ENCODE measurements at regions not wholly inside any gene's neighbourhood (a gene's known extent, or its start where the extent isn't known, plus 50 kb on each side); places are given as distances from the start of the nearest gene placed in this dataset.

GRCh38 chr2:215817046-215817445 lies 196.3 kb downstream of the MREG start:
- Histone ChIP-seq H3K36me3 (replicated peaks in 1 of 2; ENCODE audit: control insufficient read depth in 1 of 2, insufficient read depth in 2 of 2, low read length in 1 of 2) (no peaks in the 10 kb centered on the region), H3K79me2 (ENCODE audit: insufficient read depth) (no peaks in the 10 kb centered on the region), H3K27ac (ENCODE audit: low read depth in 2 of 2, low read length in 1 of 2) (no peak overlapping the region), H2AFZ (ENCODE audit: low read depth) (no peak overlapping the region), H3K9me2 (no peaks in the 10 kb centered on the region), H4K20me1 (ENCODE audit: insufficient read depth) (no peaks in the 10 kb centered on the region), H3K4me1 (ENCODE audit: control insufficient read depth in 1 of 2, insufficient read depth in 2 of 2, low read depth in 1 of 2, low read length in 1 of 2) (no peaks in the 10 kb centered on the region), H3F3A (replicated peaks; ENCODE audit: insufficient read depth) (no peaks in the 10 kb centered on the region), H3K4me3 (ENCODE audit: low read depth in 2 of 2, low read length in 1 of 2) (no peak overlapping the region), H3K4me2 (no peak overlapping the region), H3K27me3 (ENCODE audit: insufficient read depth) (no peaks in the 10 kb centered on the region), H3K9ac (no peak overlapping the region), H3K9me3 (no peaks in the 10 kb centered on the region)
- TF ChIP-seq GATA2 (CRISPR knock-in tag; IDR thresholded peaks at IDR 0.05) (no peak), YY1 (IDR thresholded peaks at IDR 0.05; ENCODE audit: low read depth) (no peak), PBX3 (IDR thresholded peaks at IDR 0.05) (no peak), CHD2 (IDR thresholded peaks at IDR 0.05; ENCODE audit: low read length, partially characterized antibody) (no peak), MEF2A (IDR thresholded peaks at IDR 0.05; ENCODE audit: borderline replicate concordance, low read depth) (no peak), TAF1 (IDR thresholded peaks at IDR 0.05; ENCODE audit: borderline replicate concordance, low read depth, low read length) (no peak), RAD21 (IDR thresholded peaks at IDR 0.05; ENCODE audit: low read length) (no peak), NRF1 (IDR thresholded peaks at IDR 0.05; ENCODE audit: low read depth, low read length) (no peak)
- no peak for DNase-seq
- ChIA-PET POLR2A (no interaction called here), CTCF (interaction anchor here (1.5 kb wide), 1 partner anchor 114 kb away, joined by 4 read pairs; no protein-coding TSS in a partner anchor)
- 88% methylated on average over 1 of the region's 1 CpG for WGBS (ENCODE audit: low lambda C conversion rate)

- Histone ChIP-seq H3K4me1 (ENCODE audit: control insufficient read depth in 1 of 2, insufficient read depth in 2 of 2, low read depth in 1 of 2, low read length in 1 of 2) (no peaks in the 10 kb centered on the region), H3K36me3 (replicated peaks in 1 of 2; ENCODE audit: control insufficient read depth in 1 of 2, insufficient read depth in 2 of 2, low read length in 1 of 2) (no peaks in the 10 kb centered on the region), H3K9me3 (no peaks in the 10 kb centered on the region), H3K4me3 (ENCODE audit: low read depth in 2 of 2, low read length in 1 of 2) (no peak overlapping the region), H4K20me1 (ENCODE audit: insufficient read depth) (no peaks in the 10 kb centered on the region), H3K4me2 (no peak overlapping the region), H3K9ac (no peak overlapping the region), H3K27me3 (ENCODE audit: insufficient read depth) (no peaks in the 10 kb centered on the region), H3K79me2 (ENCODE audit: insufficient read depth) (no peaks in the 10 kb centered on the region), H2AFZ (ENCODE audit: low read depth) (no peak overlapping the region), H3F3A (replicated peaks; ENCODE audit: insufficient read depth) (no peaks in the 10 kb centered on the region), H3K27ac (ENCODE audit: low read depth in 2 of 2, low read length in 1 of 2) (no peak overlapping the region), H3K9me2 (no peaks in the 10 kb centered on the region)
- WGBS (ENCODE audit: low lambda C conversion rate): 88% methylated on average over 5 of the region's 5 CpGs
- DNase-seq: no peak
- POLR2A ChIA-PET: no interaction called here
- TF ChIP-seq REST (IDR thresholded peaks at IDR 0.05; ENCODE audit: low read depth, low read length) (no peak), NRF1 (IDR thresholded peaks at IDR 0.05; ENCODE audit: low read depth, low read length) (no peak), FOSL2 (IDR thresholded peaks at IDR 0.05; ENCODE audit: borderline replicate concordance, low read depth) (no peak), MXI1 (IDR thresholded peaks at IDR 0.05; ENCODE audit: low read depth, low read length) (no peak), EP300 (IDR thresholded peaks at IDR 0.05; ENCODE audit: borderline replicate concordance in 1 of 2, low read depth in 1 of 2, low read length in 1 of 2) (no peak), YY1 (IDR thresholded peaks at IDR 0.05; ENCODE audit: low read depth) (no peak), FOXJ3 (CRISPR knock-in tag; IDR thresholded peaks at IDR 0.05) (no peak), MAX (IDR thresholded peaks at IDR 0.05; ENCODE audit: low read depth) (no peak), RXRA (IDR thresholded peaks at IDR 0.05; ENCODE audit: borderline replicate concordance, low read depth) (no peak), RCOR1 (IDR thresholded peaks at IDR 0.05; ENCODE audit: low read length) (no peak), TEAD4 (IDR thresholded peaks at IDR 0.05; ENCODE audit: borderline replicate concordance, insufficient read depth) (no peak), RFX5 (IDR thresholded peaks at IDR 0.05; ENCODE audit: low read length) (no peak), ZBTB33 (IDR thresholded peaks at IDR 0.05; ENCODE audit: borderline replicate concordance, low read depth) (no peak), GATA2 (CRISPR knock-in tag; IDR thresholded peaks at IDR 0.05) (no peak), GABPA (IDR thresholded peaks at IDR 0.05; ENCODE audit: low read depth) (no peak), EZH2phosphoT487 (IDR thresholded peaks at IDR 0.05; ENCODE audit: borderline replicate concordance, low read depth) (no peak), POLR2AphosphoS5 (IDR thresholded peaks at IDR 0.05; ENCODE audit: low read depth, low read length) (no peak)
- CTCF ChIA-PET: interaction anchor here (0.6 to 1.5 kb wide), 3 partner anchors 12 to 265 kb away, joined by 3 to 5 read pairs (median 4); partner anchors contain the start of genes PECR and TMEM169
These were observed 196.9 kb downstream of the MREG start for GRCh38 chr2:215816424-215816823.

All from SK-N-SH (cell line).